Fibroblast of pulmonary artery (primary cell): ENCODE measurements at regions not wholly inside any gene's neighbourhood (a gene's known extent, or its start where the extent isn't known, plus 50 kb on each side); places are given as distances from the start of the nearest gene placed in this dataset.

Source experiments
- DNase-seq: peaks from one replicate; pipeline ENCODE4 v3.0.0-alpha.2; 2010; ENCODE audit warnings: low read depth
- H3K4me3 ChIP-seq: replicated peaks from 2 replicates; pipeline ENCODE4 v1.5.1; 2011; ENCODE audit warnings: low read depth, mild to moderate bottlenecking, control low read depth, low read length, moderate library complexity
- CTCF ChIP-seq: IDR thresholded peaks from 2 replicates; pipeline ENCODE4 v1.5.1; 2011; ENCODE audit warnings: mild to moderate bottlenecking, control low read depth, low read length, inconsistent platforms; ENCODE audit errors: missing control alignments

- no peak for TF ChIP-seq CTCF
- DNase-seq, result no peak
- H3K4me3 ChIP-seq, result no peak overlapping the region
These were observed 284.4 kb upstream of the CDH4 start for GRCh38 chr20:60967431-60968316.

- no peak for DNase-seq
- no peak for TF ChIP-seq CTCF
- H3K4me3 ChIP-seq, result no peak overlapping the region
These were observed 283.0 kb upstream of the CDH4 start for GRCh38 chr20:60968853-60969720.

DNA sequence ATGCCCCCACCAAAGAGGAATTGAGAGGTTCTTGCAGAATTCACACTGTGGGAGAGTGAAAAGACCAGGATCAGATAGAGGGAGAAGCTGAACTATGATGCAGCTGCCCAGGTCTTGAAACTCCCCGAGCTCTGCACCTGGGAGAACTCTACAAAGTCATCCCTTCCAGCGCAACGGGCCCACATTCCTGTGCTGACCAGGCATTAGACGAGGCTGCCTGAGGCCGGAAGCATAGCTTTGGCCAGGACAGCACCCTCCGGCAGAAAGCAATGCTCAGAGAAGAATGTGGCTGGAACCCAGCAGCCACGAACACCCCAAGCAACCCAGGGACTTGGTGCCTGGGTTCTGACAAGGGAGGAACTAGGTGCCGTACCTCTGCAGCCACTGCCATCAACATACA lies 281.5 kb upstream of the CDH4 start:
- no peak overlapping the region for H3K4me3 ChIP-seq
- no peak for TF ChIP-seq CTCF
- no peak for DNase-seq

- H3K4me3 ChIP-seq, result no peak overlapping the region
- no peak for TF ChIP-seq CTCF
- DNase-seq, result no peak
These were observed 278.0 kb upstream of the CDH4 start for GRCh38 chr20:60974022-60974421.

DNA sequence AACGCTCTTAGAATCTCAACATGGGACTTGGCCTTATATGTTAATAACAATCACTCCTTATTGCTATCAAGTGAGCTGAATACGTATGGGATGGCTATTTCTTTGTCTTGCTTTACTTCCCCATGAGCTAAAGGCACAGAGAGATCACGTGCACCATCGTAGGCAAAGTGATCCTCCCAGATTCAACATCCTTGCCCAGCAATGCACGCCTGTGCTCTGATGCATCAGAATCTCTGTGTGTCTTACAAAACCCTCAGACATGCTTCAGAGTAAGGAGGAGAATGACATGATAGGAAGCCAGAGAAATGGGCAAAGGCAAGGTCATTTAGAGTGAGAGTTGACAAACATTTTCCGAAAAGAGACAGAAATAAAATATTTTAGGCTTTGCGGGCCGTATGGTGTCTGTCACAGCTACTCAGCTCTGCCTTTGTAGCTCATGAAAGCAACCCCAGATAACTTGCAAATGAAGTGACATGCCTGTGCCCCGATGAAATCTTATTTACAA lies 277.6 kb upstream of the CDH4 start:
- no peak for DNase-seq
- TF ChIP-seq CTCF, result no peak

GRCh38 chr20:60976139-60976538 lies 275.9 kb upstream of the CDH4 start:
- H3K4me3 ChIP-seq, result no peak overlapping the region
- DNase-seq, result no peak
- no peak for TF ChIP-seq CTCF

More for the DNA sequence above, 277.6 kb upstream of the CDH4 start:
- no peak overlapping the region for H3K4me3 ChIP-seq
